Liver (tissue), 3 donors: ENCODE measurements at regions not wholly inside any gene's neighbourhood (a gene's known extent, or its start where the extent isn't known, plus 50 kb on each side); places are given as distances from the start of the nearest gene placed in this dataset.

Experiments
- ATF3 ChIP-seq: IDR thresholded peaks from 2 replicates; pipeline ENCODE4 v1.6.1; 2016; ENCODE audit warnings: antibody characterized with exemption
- CTCF ChIP-seq: fragments of 150-350 bp; IDR thresholded peaks from 2 replicates; pipeline ENCODE4 v1.5.1; 2017; ENCODE audit warnings: improper control_type of control experiment, low read depth, low read length; ENCODE audit not compliant: missing input control
- EGR1 ChIP-seq, 2 donors: IDR thresholded peaks; 2 replicates each; pipeline ENCODE4 v1.6.1; 2016 to 2018; ENCODE audit warnings: antibody characterized with exemption in 2 of 2, low read depth in 2 of 2
- GABPA ChIP-seq, 2 donors: IDR thresholded peaks in 1 of 2; conservative IDR thresholded peaks in 1 of 2; 2 replicates each; pipeline ENCODE4 v1.6.1; 2016; ENCODE audit warnings: antibody characterized with exemption in 2 of 2, mild to moderate bottlenecking in 1 of 2, moderate library complexity in 1 of 2
- HNF4A ChIP-seq, 2 donors: conservative IDR thresholded peaks; 2 replicates each; pipeline ENCODE4 v1.6.1; 2016; ENCODE audit warnings: antibody characterized with exemption in 2 of 2, mild to moderate bottlenecking in 2 of 2
- MAX ChIP-seq: IDR thresholded peaks from 2 replicates; pipeline ENCODE4 v1.6.1; 2016; ENCODE audit warnings: antibody characterized with exemption
- NR2F2 ChIP-seq: IDR thresholded peaks from 2 replicates; pipeline ENCODE4 v1.6.1; 2016; ENCODE audit warnings: antibody characterized with exemption
- RAD21 ChIP-seq, 2 donors: IDR thresholded peaks; 2 replicates each; pipeline ENCODE4 v1.6.1; 2016; ENCODE audit warnings: antibody characterized with exemption in 2 of 2, mild to moderate bottlenecking in 2 of 2
- REST ChIP-seq: IDR thresholded peaks from 2 replicates; pipeline ENCODE4 v1.6.1; 2016; ENCODE audit warnings: antibody characterized with exemption, mild to moderate bottlenecking
- RXRA ChIP-seq, 2 donors: IDR thresholded peaks; 2 replicates each; pipeline ENCODE4 v1.6.1; 2017 to 2018; ENCODE audit warnings: antibody characterized with exemption in 2 of 2, mild to moderate bottlenecking in 1 of 2
- SP1 ChIP-seq: IDR thresholded peaks from 2 replicates; pipeline ENCODE4 v1.6.1; 2018; ENCODE audit warnings: antibody characterized with exemption, mild to moderate bottlenecking
- YY1 ChIP-seq: IDR thresholded peaks from 2 replicates; pipeline ENCODE4 v1.6.1; 2016; ENCODE audit warnings: antibody characterized with exemption, mild to moderate bottlenecking
- donor health status: healthy.
- donor health status: healthy.

- TF ChIP-seq MAX (no peak), CTCF (no peak), ATF3 (no peak), GABPA (IDR thresholded peaks at IDR 0.05 in 1 of 2, conservative IDR thresholded peaks at IDR 0.05 in 1 of 2) (no peak), REST (no peak), SP1 (no peak), YY1 (no peak), HNF4A (conservative IDR thresholded peaks at IDR 0.05) (no peak), RAD21 (IDR thresholded peaks at IDR 0.05) (no peak), RXRA (IDR thresholded peaks at IDR 0.05) (no peak), NR2F2 (no peak), EGR1 (IDR thresholded peaks at IDR 0.05; ENCODE audit: low read depth in 2 of 2) (no peak)
Measured at GRCh38 chr5:56449071-56449640, 216.0 kb upstream of the ANKRD55 start.
